GM12874 (cell line): ENCODE measurements at regions not wholly inside any gene's neighbourhood (a gene's known extent, or its start where the extent isn't known, plus 50 kb on each side); places are given as distances from the start of the nearest gene placed in this dataset.

Source experiments
- TF ChIP-seq, protein P1 (sequence below): IDR thresholded peaks from 2 replicates; pipeline ENCODE4 v1.5.1; 2011; ENCODE audit warnings: low read depth, mild to moderate bottlenecking, control low read depth, low read length, moderate library complexity; ENCODE audit not compliant: insufficient read depth

DNA sequence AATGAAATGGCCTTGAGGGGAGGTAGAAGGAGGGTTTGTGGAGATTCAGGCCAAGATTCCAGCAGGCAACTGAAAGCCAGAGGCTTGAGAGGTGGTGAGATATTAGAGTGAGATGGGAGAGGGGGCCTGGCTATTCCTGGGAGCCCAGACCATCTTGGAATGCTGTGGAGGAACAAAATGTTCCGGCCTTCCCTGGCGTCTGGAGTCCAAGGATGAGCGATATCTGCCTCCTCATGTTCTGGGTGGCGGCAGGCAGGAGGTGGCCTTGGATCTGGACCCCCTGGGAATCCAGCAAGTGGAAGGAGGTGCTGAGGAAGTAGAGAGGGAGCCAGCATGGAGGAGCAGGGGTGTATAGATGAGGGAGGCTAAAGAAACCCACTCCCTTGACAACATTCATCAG lies 335.9 kb downstream of the CYP26B1 start:
- TF ChIP-seq, protein P1, sequence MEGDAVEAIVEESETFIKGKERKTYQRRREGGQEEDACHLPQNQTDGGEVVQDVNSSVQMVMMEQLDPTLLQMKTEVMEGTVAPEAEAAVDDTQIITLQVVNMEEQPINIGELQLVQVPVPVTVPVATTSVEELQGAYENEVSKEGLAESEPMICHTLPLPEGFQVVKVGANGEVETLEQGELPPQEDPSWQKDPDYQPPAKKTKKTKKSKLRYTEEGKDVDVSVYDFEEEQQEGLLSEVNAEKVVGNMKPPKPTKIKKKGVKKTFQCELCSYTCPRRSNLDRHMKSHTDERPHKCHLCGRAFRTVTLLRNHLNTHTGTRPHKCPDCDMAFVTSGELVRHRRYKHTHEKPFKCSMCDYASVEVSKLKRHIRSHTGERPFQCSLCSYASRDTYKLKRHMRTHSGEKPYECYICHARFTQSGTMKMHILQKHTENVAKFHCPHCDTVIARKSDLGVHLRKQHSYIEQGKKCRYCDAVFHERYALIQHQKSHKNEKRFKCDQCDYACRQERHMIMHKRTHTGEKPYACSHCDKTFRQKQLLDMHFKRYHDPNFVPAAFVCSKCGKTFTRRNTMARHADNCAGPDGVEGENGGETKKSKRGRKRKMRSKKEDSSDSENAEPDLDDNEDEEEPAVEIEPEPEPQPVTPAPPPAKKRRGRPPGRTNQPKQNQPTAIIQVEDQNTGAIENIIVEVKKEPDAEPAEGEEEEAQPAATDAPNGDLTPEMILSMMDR = no peak

DNA sequence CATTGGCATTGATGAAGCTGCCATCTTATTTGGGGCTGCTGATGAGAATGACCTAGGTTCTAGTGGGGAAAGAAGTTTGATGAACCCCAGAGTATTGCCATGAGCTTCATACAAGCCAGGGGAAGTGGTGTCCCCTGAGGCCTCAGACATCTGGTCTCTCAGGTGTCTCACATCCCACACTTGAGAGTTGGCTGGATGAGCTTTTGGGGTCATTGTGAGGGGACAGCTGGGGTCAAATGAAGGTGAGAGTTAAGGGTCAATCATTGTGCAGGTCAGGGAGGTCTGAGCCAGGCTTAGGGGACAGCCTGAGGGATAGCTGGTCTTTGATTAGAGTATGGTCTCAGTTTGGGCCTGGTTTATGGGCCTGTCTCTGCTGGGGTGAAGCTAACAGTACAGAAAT lies 336.5 kb downstream of the CYP26B1 start:
- TF ChIP-seq, protein P1 = no peak

DNA sequence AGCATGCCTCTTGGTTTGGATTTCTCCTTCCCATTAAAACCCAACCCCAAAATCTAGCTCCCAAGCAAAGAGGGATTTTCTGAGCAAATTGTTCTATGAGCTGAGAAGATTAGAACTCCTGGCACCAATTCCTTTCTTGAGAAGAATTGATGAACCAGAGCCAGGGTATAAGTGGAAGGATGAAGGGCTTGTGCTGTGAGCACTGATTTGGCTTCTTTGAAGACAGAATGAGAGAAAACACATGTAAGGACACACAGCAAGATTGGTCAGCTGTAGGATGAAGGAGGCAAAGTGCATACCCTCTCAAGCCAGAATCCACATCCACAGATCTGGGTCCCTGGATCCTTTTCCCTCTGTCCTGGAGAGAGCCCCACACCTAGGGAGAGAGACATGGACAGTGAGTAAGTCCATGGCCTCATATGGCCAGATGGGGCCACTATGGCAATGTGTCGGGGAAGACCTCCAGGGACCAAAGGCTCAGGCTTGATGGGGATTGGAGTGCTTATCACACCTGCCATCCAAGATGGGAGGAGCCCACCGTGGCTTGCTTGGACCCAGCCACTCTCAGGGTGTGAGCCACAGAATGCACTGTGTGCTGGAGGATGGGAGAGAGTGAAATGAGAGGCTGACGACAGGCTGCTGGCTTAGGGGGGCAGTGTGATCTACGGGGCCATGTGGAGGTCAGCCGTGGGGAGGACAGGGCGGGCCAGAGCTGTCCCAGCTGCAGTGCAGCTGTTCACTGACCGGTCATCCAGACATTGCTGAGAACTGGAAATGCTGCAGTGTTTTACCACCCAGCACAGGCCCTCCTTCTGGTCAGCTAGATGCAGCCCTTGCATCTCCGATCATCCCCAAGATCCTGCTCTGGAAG lies 339.8 kb downstream of the CYP26B1 start:
- TF ChIP-seq, protein P1 = no peak

DNA sequence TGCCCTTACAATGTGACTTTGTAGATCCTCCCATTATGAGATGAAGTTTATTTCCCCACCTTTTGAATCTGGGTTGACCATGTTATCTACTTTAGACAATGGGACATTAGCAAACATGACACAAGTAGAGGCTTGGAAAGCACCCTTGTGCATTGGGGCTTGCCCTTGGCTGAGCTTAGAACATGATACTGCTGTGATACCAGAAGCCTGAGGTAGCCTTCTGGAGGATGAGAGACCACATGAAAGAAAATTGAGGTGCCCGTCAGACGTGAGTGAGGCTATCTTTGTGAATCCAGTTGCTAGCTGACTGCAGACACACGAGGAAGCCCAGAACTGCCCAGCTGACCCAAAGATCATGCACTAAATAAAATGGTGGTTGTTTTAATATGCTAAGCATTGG lies 341.2 kb downstream of the CYP26B1 start:
- TF ChIP-seq, protein P1 = no peak

DNA sequence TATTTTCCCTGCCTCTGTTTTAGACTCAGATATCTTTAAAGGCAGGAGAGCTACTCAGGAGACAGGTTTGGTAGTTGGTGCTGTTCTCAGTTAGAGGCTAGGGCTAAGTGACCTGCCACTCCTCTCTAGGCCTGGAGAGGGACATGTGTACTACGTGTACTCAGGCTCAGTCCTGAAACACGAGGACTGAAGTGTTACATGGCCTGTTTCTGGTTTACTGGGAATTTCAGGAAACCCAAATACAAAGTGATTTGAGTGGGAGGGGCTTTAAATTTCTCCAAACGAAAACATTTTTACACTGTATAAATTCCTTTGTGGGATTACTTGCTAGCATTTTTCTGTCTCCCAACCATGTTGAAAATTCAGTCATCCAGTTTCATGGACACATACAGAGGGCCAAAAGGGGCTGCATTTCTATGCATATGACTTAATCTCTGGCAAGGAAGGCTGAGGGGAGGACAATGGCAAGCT lies 343.3 kb downstream of the CYP26B1 start:
- TF ChIP-seq, protein P1 = no peak

DNA sequence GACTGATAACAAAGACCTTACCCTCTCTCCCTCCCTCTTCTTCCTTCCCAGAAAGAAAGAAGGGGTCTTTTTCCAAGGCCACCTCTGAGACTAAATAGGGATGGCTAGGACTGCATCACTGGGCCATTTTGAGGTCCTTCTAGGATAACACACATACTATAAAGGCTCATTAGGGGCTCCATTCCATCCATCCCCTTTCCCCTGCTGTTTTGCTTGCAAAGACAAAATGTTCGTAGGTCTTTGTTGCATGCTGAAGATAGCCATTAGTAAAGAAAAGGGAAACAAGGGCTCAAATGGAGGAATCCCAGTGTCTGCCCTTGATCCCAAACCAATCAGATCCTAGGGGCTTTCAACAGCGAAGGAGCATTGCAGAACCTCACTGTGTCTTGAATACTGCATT lies 344.3 kb downstream of the CYP26B1 start:
- TF ChIP-seq, protein P1 = no peak

DNA sequence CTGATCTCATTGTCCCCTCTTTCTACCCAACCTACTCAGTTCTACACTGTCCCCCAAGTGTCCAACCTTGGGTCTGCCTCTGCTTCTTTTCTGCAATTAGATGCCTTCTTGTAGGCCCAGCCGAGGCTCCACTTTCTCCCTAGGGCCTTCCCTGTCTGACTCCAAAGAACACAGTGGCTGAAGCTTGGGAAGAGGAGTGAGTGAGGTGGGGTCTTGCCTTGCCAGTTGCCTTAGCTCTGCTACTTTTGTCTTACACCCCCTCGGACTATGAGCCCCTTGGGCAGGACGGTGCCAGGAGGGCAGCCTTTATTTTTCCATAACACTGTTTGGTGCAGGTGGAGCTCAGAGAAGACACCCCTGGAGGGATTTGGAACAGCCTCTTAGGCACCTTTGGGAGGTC lies 345.1 kb downstream of the CYP26B1 start:
- TF ChIP-seq, protein P1 = no peak
